Activated CD4-positive, alpha-beta T cell treated with anti-CD3 and anti-CD28 coated beads, Interleukin-2, amount 10 ng/mL, durations not matched to agents 7 days and 5 days (primary cell): ENCODE measurements at regions not wholly inside any gene's neighbourhood (a gene's known extent, or its start where the extent isn't known, plus 50 kb on each side); places are given as distances from the start of the nearest gene placed in this dataset.

Experiments
- CTCF ChIA-PET: fragments of 350-600 bp; sonication (Branson Sonifier 250); formaldehyde crosslinking; loops from one replicate; lab custom pipeline; 2021; ENCODE audit warnings: antibody characterized with exemption; lab: Charles Lee
- POLR2A ChIA-PET: fragments of 350-600 bp; sonication (Branson Sonifier 250); formaldehyde crosslinking; loops from one replicate; lab custom pipeline; 2021; ENCODE audit warnings: antibody characterized with exemption; lab: Charles Lee
- DNase-seq: peaks from one replicate; pipeline ENCODE4 v3.0.0-alpha.2; 2020
- H3K27ac Mint-ChIP-seq: one replicate; pipeline ENCODE4 v1.8.0; 2021; ENCODE audit warnings: mild to moderate bottlenecking, moderate library complexity, mixed read lengths
- H3K27me3 Mint-ChIP-seq: one replicate; pipeline ENCODE4 v1.8.0; 2021; ENCODE audit warnings: mixed read lengths
- H3K36me3 Mint-ChIP-seq: one replicate; pipeline ENCODE4 v1.8.0; 2021; ENCODE audit warnings: low read depth, mixed read lengths
- H3K4me1 Mint-ChIP-seq: one replicate; pipeline ENCODE4 v1.8.0; 2021; ENCODE audit warnings: mixed read lengths
- H3K4me3 Mint-ChIP-seq: one replicate; pipeline ENCODE4 v1.8.0; 2021; ENCODE audit warnings: mild to moderate bottlenecking, moderate library complexity, mixed read lengths
- H3K9me3 Mint-ChIP-seq: one replicate; pipeline ENCODE4 v1.8.0; 2021; ENCODE audit warnings: mixed read lengths

DNA sequence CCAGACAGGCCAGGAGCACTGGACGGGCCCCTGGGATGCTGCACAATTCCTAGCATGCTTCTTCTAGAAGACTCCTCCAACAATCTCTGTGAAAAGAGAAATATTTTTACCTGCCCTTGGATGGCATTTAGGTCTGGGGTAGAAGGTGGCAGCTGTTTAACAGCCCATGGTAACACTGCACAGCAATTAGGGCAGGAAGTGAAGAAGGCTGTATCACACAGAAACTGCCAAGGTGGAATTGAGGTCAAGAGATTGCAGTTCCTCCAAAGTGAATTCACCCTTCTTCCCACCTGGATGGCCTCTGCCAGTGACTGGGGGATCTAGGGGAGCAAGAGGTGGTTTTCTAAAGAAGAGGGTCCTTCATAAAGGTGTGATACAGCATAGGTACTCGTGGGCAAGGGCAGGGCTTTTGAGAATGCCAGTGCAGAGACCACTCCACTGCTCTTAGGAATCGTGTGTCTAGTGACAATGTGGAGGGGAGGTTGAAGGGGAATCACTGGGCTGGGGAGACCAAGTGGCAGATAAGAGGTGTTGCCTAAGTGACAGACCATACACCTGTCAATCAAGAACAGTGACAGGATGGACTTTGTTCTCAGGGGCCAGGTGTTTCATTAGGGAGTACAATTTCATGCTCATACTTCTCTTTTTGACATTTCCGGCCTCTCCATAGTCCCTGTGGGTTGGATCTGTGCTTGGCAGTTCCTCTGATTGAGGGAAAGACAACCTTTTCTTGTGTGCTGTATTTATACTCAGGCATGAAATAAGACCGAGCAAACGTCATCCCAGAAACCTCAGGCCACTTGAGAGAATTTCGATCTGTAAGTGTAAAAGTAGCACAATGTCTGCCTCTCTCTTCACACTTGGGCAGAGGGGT lies 83.5 kb upstream of the BCL6 start:
- Mint-ChIP-seq H3K4me1 (peaks cover 26% of the 10 kb centered on the region), H3K4me3 (no peak overlapping the region), H3K36me3 (peaks cover 5% of the 10 kb centered on the region), H3K27ac (peak overlapping the region; percentile 61), H3K27me3 (no peaks in the 10 kb centered on the region), H3K9me3 (no peaks in the 10 kb centered on the region)
- ChIA-PET POLR2A (no interaction called here), CTCF (interaction anchor here (0.6 to 1.1 kb wide), 2 partner anchors 22 to 285 kb away, joined by 3 read pairs; no protein-coding TSS in a partner anchor)
- no peak for DNase-seq

DNA sequence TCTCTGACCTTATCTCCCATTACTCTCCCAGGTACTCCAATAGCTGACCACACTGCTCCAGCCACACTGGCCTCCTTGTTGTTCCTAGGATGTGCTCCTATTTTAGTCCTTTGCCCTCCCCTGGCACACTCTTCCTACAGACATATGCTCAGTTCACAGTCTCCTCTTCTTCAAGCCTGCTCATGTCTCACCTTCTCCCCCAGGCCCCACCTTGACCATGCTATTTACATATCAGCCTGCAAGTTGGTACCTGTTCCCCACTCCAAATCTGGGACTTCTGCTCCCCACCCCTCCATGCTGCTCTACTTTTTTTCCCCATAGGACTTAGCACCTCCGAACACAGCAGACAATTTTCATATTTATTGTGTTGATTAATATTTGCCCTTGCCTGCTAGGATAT lies 84.9 kb upstream of the BCL6 start:
- Mint-ChIP-seq H3K4me1 (peaks cover 26% of the 10 kb centered on the region), H3K4me3 (no peak overlapping the region), H3K36me3 (peaks cover 10% of the 10 kb centered on the region), H3K27ac (peak overlapping the region; percentile 21), H3K27me3 (no peaks in the 10 kb centered on the region), H3K9me3 (peaks cover 8% of the 10 kb centered on the region)
- ChIA-PET POLR2A (no interaction called here), CTCF (interaction anchor here (0.8 kb wide), 1 partner anchor 9 kb away, joined by 3 read pairs; no protein-coding TSS in a partner anchor)
- DNase-seq: no peak

DNA sequence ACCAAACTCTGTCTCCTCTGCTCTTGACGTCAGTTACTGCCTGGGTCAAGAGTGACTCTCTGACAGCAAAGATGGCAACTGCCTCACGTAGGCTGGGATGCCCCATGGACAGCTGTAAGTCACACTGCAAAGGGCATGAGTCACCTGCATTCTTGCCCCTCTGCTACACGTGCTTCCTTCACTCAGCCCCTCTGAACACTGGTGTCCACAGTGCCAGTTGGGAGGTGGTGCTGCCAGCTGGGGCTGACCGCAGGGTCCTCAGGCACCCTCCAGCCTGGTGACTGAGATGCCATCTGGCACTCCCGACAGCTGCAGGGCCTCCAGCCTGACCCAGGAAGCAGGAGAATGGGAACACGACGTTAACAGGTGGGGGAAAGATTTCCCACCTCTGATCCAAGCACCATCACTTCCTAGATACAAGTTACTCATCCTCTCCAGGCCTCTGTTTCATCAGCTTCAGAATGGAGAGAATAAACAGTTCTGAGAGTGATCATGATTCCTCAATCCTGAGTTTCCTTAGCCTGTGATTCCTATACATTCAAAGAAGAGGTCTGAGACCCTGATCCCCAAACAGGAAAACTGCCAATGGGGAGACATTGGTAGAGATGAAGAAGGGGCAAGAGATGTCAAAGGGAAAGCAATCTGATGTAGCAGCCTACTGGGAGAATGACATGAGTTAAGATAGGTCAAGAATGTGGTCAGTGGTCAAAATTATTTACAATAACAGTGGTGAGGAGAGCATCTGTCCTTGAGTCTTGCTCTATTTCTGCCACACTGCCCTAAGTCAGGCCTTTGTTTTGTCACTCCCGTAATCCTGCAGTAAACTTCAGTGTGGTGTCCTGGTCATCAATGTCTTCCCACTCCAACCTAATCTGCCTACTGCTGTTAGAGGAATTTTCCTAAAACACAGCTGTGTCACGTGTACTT lies 86.1 kb upstream of the BCL6 start:
- Mint-ChIP-seq H3K9me3 (peaks cover 16% of the 10 kb centered on the region), H3K36me3 (peaks cover 14% of the 10 kb centered on the region), H3K27ac (no peak overlapping the region), H3K27me3 (no peaks in the 10 kb centered on the region), H3K4me1 (peaks cover 26% of the 10 kb centered on the region), H3K4me3 (no peak overlapping the region)
- ChIA-PET POLR2A (no interaction called here), CTCF (interaction anchor here (0.6 to 1.3 kb wide), 4 partner anchors 23 to 740 kb away, joined by 3 to 6 read pairs (median 3); no protein-coding TSS in a partner anchor)
- no peak for DNase-seq

DNA sequence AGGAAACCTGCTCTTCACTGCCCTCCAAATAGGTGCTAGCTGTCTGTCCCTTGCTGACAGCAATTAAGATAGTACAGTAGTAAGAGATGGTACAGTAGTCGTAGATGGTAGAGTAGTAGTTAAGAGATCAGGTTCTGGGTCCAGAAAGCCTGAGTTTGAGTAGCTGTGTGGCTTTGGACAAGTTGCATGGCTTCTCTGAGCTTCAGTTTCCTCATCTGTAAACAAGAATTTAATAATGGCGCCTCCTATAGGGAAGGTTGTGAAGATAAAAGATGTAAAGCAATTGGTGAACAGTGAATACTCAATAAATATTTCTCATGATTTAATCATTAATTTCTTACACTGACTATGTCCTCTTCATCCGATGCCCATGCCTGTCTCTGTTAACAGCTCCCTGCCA lies 86.9 kb upstream of the BCL6 start:
- no peak for DNase-seq
- Mint-ChIP-seq H3K27ac (no peak overlapping the region), H3K4me3 (no peak overlapping the region), H3K9me3 (peaks cover 16% of the 10 kb centered on the region), H3K4me1 (peaks cover 26% of the 10 kb centered on the region), H3K36me3 (peaks cover 14% of the 10 kb centered on the region), H3K27me3 (no peaks in the 10 kb centered on the region)
- ChIA-PET CTCF (interaction anchor here (0.6 to 1.3 kb wide), 3 partner anchors 24 to 88 kb away, joined by 3 read pairs; no protein-coding TSS in a partner anchor), POLR2A (no interaction called here)

DNA sequence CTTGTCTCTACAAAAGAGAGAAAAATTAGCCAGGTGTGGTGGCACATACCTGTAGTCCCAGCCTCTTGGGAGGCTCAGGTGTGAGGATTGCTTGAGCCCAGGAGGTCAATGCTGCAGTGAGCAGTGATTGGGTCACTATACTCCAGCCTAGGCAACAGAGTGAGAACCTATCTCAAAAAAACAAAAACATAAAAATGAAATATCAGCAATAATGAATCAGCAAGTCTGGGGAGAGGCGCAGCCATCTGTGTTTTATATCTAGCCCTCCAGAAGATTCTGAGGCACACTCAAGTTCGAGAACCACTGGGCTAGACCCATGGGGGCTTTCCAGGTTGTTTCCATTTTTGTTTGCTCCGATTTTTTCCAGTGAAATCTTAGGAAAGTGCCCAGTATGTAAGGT lies 88.1 kb upstream of the BCL6 start:
- CTCF ChIA-PET: no interaction called here
- POLR2A ChIA-PET: no interaction called here
- DNase-seq: no peak
- Mint-ChIP-seq H3K4me3 (no peak overlapping the region), H3K36me3 (peaks cover 14% of the 10 kb centered on the region), H3K27ac (no peak overlapping the region), H3K4me1 (peaks cover 25% of the 10 kb centered on the region), H3K27me3 (no peaks in the 10 kb centered on the region), H3K9me3 (peaks cover 19% of the 10 kb centered on the region)

DNA sequence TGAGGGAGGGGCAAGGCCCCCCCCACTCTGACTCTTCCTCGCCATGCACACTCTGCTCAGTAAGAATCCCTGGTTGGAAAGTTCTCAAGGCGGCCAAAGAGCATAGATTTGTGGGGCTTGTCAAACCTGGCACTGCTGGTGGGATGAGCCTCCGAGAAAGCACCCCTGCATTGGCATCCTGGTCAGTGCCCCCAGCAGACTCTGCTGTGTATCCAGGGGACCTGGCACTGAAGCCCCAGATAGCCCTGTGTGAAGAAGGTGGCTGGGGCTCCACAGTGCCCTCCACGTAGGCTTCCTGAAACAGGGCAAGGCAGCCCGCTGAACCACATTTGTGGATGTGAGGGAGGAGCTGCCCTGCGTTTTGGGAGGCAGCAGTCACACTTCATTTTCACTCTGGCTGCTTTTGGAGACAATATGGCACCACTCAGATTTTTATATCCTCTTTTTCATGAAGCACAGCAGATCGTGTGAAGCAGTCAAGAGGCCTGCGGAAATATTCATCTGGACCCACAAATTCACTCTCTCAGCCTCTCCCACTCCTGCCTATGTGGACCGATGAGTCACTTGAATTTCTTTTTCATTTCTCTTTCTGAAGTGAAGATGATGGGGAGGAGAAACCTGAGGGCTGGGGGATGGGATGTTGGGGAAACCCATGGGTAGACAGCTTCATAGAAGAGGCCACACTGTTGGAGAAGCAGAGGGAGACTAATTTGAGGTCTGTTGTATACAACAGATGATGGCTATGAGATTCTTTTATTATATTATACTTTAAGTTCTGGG lies 88.7 kb upstream of the BCL6 start:
- no peak overlapping the region for H3K27ac Mint-ChIP-seq
- H3K27me3 Mint-ChIP-seq: no peaks in the 10 kb centered on the region
- H3K9me3 Mint-ChIP-seq: peaks cover 19% of the 10 kb centered on the region
- DNase-seq: no peak
- no peak overlapping the region for H3K4me3 Mint-ChIP-seq
- ChIA-PET CTCF (no interaction called here), POLR2A (no interaction called here)
- peaks cover 14% of the 10 kb centered on the region for H3K36me3 Mint-ChIP-seq
- peaks cover 19% of the 10 kb centered on the region for H3K4me1 Mint-ChIP-seq

DNA sequence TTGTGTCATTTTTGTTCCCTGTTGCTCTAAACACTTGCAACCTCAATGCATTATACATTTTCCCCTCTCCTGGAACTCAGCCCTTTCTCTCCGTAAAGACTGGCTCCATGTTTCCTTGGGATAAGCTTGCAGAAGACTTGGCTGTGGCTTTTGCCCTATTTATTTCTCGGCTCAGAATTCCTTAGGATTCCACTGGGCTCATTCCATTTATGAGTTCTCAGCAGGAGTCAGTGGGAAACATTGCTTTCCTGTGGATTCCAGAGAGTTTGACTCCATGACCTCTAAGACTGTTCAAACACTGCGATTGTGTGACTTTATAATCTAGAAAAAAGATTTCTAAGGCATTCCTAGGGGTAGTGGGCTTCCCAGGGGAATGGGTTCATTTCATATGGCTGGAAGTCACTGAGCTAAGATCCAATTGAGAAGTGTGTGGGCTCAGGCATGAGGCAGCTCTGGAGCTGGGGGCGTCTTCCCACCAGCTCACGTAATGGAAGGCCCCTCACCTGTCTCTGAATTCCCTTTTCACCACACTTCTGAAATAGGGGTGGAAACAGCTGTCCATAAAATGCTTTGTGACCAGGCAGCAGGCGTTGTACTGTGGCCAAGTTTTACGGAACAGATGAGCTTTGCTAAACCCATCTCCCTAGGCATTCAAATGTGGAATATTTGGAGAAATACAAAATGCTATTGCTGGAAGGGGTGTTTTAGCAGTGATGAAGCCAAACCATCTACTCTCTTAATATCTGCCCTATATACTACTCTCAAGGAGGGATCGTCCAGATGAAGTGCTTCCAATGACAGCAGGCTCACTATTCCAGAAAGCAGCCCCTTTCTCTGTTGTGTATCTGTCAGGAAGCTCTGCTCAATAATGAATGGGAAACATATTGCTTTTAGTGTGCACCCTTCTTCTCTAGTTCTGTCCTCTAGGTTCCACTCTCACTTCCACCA lies 91.8 kb upstream of the BCL6 start:
- Mint-ChIP-seq H3K9me3 (peaks cover 19% of the 10 kb centered on the region), H3K27me3 (no peaks in the 10 kb centered on the region), H3K4me3 (no peak overlapping the region), H3K36me3 (peaks cover 9% of the 10 kb centered on the region), H3K4me1 (peaks cover 8% of the 10 kb centered on the region), H3K27ac (no peak overlapping the region)
- ChIA-PET CTCF (interaction anchor here (1.0 to 1.9 kb wide), 3 partner anchors 9 to 13 kb away, joined by 3 to 4 read pairs (median 4); no protein-coding TSS in a partner anchor), POLR2A (no interaction called here)
- no peak for DNase-seq

DNA sequence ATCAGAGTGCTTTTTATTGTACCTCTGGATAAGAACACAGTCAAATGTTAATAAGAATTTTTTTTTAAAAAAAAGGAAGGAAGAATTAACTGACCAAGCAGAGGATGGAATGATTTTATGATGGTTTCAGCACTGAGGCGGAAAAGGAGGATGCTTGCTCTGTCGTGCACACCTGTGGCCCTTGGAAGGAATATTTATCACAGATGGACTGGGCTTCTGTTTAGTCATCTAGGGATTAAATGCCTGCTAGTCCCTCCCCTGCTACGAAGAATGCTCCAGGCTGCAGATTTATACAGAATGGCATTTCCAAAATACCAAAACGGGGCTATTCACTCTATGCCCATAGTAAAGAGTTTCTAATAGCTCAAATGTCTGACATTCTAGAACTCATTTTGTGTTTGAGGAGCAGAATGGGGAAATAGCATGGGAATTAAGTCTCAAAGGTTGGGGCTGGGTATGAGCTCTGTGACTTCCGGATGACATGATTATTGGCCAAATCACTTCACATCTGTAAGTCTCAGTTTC lies 92.8 kb upstream of the BCL6 start:
- no peak overlapping the region for H3K27ac Mint-ChIP-seq
- no peak for DNase-seq
- peaks cover 2% of the 10 kb centered on the region for H3K4me1 Mint-ChIP-seq
- no peaks in the 10 kb centered on the region for H3K27me3 Mint-ChIP-seq
- ChIA-PET POLR2A (no interaction called here), CTCF (interaction anchor here (1.2 to 1.9 kb wide), 4 partner anchors 9 to 55 kb away, joined by 3 to 4 read pairs (median 4); no protein-coding TSS in a partner anchor)
- H3K36me3 Mint-ChIP-seq: peaks cover 9% of the 10 kb centered on the region
- peaks cover 19% of the 10 kb centered on the region for H3K9me3 Mint-ChIP-seq
- no peak overlapping the region for H3K4me3 Mint-ChIP-seq

DNA sequence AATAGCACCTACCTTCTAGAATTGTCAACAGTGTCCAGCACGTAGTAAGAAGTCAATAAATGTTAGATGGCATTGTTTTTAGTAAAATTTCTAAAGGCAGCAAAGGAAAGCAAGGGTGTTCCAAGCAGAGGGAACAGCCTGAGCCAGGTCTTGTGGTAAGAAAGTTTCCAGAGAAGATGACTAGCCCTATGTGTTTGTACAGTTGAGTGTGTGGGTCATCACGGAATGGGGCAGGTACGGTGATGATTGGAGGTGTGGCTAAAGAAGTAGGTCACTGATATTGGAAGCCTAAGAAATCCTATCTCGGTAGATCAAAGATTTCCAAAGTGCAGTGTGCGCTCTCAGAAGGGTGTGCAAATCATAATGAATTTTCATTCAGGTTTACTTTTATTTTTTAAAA lies 94.2 kb upstream of the BCL6 start:
- Mint-ChIP-seq H3K9me3 (peaks cover 19% of the 10 kb centered on the region), H3K36me3 (peaks cover 9% of the 10 kb centered on the region), H3K27me3 (no peaks in the 10 kb centered on the region), H3K27ac (no peak overlapping the region), H3K4me3 (no peak overlapping the region), H3K4me1 (peaks cover 2% of the 10 kb centered on the region)
- no peak for DNase-seq
- ChIA-PET CTCF (interaction anchor here (1.3 kb wide), 1 partner anchor 56 kb away, joined by 4 read pairs; no protein-coding TSS in a partner anchor), POLR2A (no interaction called here)

DNA sequence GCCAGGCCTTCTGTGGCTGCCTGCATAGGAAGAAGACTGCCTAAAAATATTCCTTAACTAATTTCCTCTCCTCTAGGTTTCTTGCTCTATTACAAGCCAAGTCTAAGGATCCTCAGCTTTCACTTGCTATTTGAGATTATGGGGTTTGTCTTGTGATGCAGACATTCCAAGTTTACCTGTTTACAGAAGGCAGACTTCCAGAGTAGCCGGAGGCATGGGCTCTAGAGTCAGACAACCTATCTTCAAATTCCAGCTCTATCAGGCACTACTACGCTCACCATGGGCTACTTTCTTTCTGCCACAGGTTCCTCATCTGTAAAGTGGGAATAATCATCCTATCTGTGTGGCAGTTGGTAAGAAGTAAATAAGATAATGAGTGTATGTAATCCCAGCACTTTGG lies 95.6 kb upstream of the BCL6 start:
- ChIA-PET POLR2A (interaction anchor here (0.6 kb wide), 1 partner anchor 772 kb away, joined by 4 read pairs; no protein-coding TSS in a partner anchor), CTCF (no interaction called here)
- Mint-ChIP-seq H3K4me3 (no peak overlapping the region), H3K27me3 (peaks cover 4% of the 10 kb centered on the region), H3K4me1 (peaks cover under 1% of the 10 kb centered on the region), H3K36me3 (no peaks in the 10 kb centered on the region), H3K9me3 (peaks cover 4% of the 10 kb centered on the region), H3K27ac (no peak overlapping the region)
- no peak for DNase-seq

DNA sequence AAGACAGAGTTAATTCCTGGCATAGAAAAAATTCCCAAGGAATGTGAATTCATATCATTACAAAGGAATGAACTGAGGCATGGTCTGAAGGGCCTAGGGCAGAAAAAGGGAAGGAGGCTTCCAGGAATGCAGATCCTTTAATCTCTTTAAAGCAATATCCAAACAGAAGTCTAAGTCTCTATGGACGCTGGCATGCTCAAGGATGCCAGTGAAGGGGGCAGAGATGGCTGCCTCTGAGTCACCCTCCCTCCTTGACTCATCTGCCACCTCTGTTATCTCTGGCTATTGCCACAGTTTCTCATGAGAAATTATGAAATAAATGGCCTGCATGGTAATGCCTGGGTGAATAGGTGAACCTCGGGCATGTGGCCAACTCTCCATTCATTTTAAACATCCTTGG lies 96.3 kb upstream of the BCL6 start:
- H3K4me1 Mint-ChIP-seq: peaks cover 2% of the 10 kb centered on the region
- POLR2A ChIA-PET: no interaction called here
- DNase-seq: no peak
- H3K27me3 Mint-ChIP-seq: peaks cover 4% of the 10 kb centered on the region
- CTCF ChIA-PET: no interaction called here
- no peak overlapping the region for H3K27ac Mint-ChIP-seq
- no peaks in the 10 kb centered on the region for H3K36me3 Mint-ChIP-seq
- H3K4me3 Mint-ChIP-seq: no peak overlapping the region
- H3K9me3 Mint-ChIP-seq: peaks cover 2% of the 10 kb centered on the region
